Cerebellar cortex (tissue), 1 donor: ENCODE measurements at regions not wholly inside any gene's neighbourhood (a gene's known extent, or its start where the extent isn't known, plus 50 kb on each side); places are given as distances from the start of the nearest gene placed in this dataset.

Source experiments
- DNase-seq: peaks from one replicate; pipeline ENCODE4 v3.0.0-alpha.2; 2015; ENCODE audit warnings: low spot score

DNA sequence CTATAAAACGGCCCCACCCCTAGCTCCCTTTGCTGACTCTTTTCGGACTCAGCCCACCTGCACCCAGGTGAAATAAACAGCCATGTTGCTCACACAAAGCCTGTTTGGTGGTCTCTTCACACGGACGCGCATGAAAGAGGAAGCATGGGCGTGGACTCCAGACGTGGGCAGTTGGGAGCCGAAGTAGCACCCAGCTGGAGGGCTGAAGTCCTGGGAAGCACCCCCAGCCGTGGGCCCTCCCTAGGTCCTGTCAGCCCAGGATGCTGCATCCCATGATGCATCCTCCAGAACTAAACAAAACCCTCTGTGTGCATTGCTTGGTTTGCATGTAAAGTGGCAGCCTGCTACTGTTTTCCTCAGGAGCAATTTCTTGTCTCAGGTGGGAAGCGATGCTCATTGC lies 62.1 kb upstream of the CFAP46 start:
- DNase-seq: no peak

- DNase-seq: no peak
Observed at GRCh38 chr10:133003188-133003587, 60.8 kb upstream of the CFAP46 start.

DNA sequence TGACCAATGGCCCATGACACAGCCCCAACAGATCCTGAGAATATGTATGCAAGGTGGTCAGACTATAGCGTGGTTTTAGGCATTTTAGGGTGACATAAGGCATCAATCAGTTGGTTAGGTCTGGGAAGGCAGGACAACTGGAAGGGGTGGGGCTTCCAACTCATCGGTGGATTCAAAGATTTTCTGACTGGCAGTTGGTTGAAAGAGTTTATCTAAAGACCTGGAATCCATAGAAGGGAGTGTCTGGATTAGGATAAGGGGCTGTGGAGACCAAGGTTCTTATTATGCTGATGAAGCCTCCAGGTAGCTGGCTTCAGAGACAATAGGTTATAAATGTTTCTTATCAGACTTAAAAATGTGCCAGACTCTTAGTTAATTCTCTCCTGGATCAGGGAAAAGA lies 60.3 kb upstream of the CFAP46 start:
- DNase-seq: no peak

GRCh38 chr10:133001114-133001513 lies 58.7 kb upstream of the CFAP46 start:
- DNase-seq: no peak

GRCh38 chr10:133000648-133001047 lies 58.3 kb upstream of the CFAP46 start:
- DNase-seq: no peak

DNA sequence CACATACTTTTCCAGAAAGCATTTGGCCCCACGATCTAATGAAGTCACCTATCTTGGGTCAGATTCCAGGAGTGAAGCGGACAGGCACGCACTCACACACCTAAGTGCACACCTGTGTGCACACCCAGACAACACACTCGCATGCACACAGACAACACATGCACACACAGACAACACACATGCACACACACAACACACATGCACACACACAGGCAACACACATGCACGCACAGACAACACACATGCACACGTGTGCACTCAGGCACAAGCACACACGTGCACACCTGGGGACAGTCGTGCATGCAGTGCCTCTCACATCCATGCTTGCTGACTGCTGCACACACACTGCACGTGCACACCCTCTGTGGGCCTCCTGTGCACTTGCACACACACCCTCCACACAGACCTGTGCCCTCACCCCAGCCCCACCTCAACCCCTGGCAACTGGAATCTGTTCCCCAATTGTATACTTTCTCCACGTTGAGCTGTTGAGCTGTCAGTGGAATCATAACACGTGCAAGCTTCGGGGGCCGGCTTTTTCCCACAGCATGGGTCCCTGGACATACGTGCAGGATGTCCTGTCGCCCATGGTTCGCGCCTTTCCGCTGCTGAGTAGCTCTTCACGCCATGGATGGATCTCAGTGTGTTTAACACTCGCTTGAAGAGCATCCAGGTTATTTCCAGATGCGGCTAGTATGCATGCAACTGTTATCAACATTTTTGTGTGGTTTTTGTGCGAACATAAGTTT lies 55.3 kb upstream of the CFAP46 start:
- DNase-seq: no peak

DNA sequence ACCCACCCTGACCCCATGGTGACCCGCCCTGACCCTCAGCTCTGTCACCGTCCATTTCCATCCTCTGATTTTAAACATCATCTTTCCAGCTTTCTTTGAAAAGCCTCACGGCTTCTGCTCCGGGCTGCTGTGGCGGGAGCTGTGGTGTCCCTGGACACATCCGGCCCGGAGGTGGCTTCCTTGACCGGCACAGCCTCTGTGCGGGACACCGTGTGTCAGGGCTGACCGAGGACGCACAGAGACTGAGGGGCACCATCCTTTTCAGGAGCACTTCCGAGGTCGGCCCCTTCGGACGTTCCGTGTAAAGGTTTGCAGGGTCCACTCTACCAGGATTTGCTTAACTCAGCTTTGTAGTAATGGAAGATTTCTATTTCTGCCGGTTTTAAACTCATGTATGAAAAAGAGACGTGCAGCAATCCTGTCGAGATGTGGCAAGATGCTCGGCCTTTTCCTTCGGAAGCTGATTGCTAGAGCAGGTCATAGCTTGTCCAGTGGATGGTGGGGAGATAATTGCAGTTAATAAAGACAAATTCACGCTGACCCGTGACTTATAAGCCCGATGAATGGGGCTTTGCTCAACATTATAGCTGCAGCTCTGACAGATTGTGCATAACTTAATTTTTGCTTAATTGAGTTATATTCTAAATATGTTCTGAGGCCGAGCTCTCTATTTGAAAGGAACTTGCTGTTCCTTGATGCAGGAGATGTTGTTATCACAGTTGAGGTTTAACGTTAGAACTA lies 54.4 kb upstream of the CFAP46 start:
- DNase-seq: no peak

- DNase-seq: no peak
Observed at GRCh38 chr10:132995909-132996602, 53.7 kb upstream of the CFAP46 start.

DNA sequence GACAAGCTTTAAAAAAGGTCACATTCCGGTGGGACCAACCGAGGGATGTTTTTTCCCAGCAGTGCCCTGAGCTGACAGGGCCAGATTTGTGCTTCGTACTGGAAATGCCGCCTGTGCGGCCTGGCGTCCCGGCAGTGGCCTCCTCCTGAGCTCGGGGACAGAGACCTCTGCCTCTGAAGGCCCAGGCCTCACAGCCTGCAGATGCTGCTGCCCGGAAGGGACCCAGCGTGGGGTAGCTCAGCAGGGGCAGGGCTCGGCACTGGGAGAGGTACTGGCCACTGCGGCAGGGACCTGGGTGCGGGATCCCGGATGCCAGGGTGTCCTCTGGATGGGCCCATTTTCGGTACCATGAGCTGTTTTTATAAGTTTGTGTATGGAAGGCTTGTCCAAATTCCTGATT lies 52.4 kb upstream of the CFAP46 start:
- DNase-seq: no peak

DNA sequence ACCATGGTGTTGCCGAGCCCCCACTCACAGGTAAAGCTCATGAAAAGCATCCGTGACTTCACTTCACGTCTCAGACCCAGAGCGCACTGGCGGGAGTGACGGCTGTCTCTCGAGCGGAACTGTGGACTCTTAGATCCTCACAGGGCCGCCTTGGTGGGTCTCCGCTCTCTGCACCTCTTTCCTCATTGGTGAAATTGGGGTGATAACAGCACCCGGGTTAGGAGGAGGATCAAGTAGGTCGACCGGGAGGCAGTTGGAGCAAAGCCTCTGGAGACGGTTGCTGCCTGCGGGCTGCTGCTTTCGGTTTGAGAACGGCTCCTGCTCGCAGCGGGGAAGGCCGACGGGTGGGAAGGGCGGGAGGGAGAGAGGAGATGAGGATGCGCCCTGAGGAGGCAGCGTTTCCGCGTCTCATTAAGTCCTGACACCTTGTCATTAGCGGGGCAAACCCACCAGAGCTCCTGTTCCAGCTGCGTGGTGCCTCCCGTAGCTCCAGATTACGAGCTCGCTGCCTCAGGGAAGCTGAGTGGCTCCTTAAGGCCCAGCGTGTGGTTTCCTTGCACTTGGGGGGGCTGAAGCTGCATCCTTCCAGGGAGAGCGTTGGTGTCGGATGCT lies 51.9 kb upstream of the CFAP46 start:
- no peak for DNase-seq

DNA sequence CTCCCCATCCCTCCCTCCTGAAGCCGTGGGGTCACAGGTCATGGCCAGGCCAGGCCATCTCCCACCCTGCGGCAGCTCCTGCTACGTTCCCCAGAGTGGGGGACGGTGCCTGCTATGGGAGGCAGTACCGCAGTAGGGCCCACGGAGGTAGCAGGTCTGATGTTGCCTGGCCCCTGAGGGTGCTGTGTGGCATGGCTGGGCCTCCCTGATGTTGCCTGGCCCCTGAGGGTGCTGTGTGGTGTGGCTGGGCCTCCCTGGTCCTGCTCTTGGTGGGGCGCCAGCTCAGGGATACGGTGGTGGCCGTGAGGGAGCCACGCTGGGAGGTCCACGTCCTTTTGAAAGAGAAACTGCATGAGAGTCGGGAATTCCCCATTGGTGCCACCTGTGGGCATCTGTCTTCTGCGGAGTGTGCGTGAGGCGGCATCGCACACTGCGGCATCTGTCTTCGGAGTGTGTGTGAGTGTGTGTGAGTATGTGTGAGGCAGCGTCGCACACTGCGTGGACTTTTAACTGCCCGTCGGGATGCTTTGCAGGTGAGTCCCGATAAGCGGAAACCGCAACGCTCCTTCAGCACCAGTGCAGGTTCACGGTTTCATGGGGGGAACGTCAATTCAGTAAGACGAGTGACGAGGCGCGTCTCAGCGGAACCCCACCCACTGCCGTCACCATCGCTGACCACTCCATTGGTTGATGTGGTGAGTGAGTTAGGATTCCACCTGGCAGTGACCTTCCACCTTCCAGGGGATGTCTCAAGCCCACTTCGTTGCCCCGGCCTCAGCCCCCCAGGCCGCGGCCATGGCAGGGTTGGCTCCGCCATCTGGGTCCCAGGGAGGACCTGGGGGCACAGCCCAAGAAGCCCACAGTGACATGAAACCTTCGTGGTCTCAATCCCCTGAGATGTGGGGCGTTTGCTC lies 51.2 kb upstream of the CFAP46 start:
- DNase-seq: no peak

DNA sequence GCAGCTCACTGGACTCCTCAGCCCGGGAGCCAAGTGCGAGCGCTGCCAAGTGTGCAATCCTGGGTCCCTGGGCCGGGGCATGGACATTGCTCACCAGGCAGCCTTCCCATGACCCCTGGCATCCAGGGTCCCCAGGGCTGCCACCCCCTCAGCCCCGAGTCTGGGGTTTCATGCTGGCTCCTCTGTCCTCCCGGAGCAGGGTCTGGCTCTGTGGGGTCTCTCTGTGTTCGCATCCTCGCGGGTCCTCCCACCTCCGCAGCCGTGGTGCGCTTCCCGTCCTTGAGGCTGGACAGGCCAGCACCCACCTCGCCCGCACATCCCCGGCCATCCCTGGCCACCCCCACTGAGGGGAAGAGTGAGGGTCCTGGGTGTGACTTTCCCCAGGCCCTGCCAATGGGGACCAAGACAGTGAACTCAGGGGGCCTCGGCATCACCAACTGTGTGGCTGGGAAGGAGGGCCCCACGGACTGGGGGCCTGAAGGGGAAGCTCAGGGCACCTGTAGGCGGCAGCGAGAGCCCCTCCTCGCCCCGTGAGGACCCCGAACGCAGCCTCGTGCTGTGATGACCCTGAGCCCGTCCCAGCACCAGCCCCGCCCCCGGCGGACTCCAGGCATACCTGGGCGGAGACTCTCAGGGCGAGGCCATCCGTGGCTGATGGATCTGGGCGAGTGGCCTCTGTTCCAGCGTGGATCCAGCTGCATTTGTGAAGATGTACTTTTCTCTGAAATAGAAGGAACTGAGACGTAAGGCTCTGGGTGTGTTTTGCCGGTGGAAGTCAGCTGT lies 50.3 kb upstream of the CFAP46 start:
- no peak for DNase-seq
